GM12892 (cell line): ENCODE measurements at regions not wholly inside any gene's neighbourhood (a gene's known extent, or its start where the extent isn't known, plus 50 kb on each side); places are given as distances from the start of the nearest gene placed in this dataset.

Experiments used
- POLR2A ChIP-seq: IDR thresholded peaks from 2 replicates; pipeline ENCODE4 v1.6.1; 2011; ENCODE audit warnings: low read depth, low read length, control low read depth
- TAF1 ChIP-seq: IDR thresholded peaks from 2 replicates; pipeline ENCODE4 v1.6.1; 2011; ENCODE audit warnings: low read depth, mild to moderate bottlenecking, control low read depth, low read length, borderline replicate concordance

DNA sequence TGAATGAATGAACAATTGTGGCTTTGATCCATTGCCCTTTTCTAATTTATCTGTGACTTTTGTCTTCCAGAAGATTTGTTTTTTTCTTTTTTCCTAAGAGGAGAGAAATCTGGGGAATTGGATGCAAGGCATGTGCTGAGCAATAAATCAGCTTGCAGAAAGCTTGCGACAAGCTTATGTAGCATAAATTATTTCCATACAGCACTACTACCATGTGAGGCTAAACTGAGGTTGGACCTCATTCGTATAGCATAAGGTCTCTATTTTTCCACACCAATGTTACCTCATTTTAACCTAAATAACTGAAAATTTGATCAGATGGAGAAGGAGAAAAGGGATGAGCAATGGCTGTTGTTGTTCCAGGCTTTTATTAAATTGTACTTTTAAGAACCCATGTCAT lies 455.6 kb downstream of the TUSC7 start:
- TF ChIP-seq TAF1 (no peak), POLR2A (no peak)
